PC-9 (cell line): ENCODE measurements at regions not wholly inside any gene's neighbourhood (a gene's known extent, or its start where the extent isn't known, plus 50 kb on each side); places are given as distances from the start of the nearest gene placed in this dataset.

ENCODE experiments used
- BruUV-seq: library from RNA; stranded (reverse); fragments of 400-500 nt; replicated peaks from 2 replicates; lab custom pipeline; 2021; lab: Mats Ljungman, UMichigan
- CTCF ChIA-PET: fragments of 300-600 bp; sonication (Branson Sonifier 250); formaldehyde crosslinking; loops from one replicate; lab custom pipeline; 2022; ENCODE audit warnings: antibody characterized with exemption; lab: Charles Lee
- POLR2A ChIA-PET: fragments of 300-600 bp; sonication (Branson Sonifier 250); formaldehyde crosslinking; loops from one replicate; lab custom pipeline; 2022; ENCODE audit warnings: antibody characterized with exemption; ENCODE audit not compliant: unreplicated experiment; lab: Charles Lee
- DNase-seq, 2 experiments: peaks; one replicate each; pipeline versions ENCODE4 v3.0.0 to v3.0.0-alpha.2; 2015 to 2022; ENCODE audit warnings: mixed read lengths in 1 of 2
- H2AFZ ChIP-seq: fragments of 200-600 bp; sonication (generic); 2 replicates; pipeline ENCODE4 v1.8.1; 2017; ENCODE audit warnings: antibody characterized with exemption
- H3F3A ChIP-seq: fragments of 200-600 bp; sonication (generic); 2 replicates; pipeline ENCODE4 v1.8.1; 2017; ENCODE audit warnings: antibody characterized with exemption, mild to moderate bottlenecking, low read depth; ENCODE audit not compliant: insufficient read depth
- H3K27ac ChIP-seq: fragments of 200-600 bp; sonication (generic); 2 replicates; pipeline ENCODE4 v1.6.1; 2016; ENCODE audit warnings: mixed run types
- H3K27me3 ChIP-seq: fragments of 200-600 bp; sonication (generic); 2 replicates; pipeline ENCODE4 v1.6.1; 2016; ENCODE audit warnings: low read depth, mixed run types; ENCODE audit not compliant: insufficient read depth
- H3K36me3 ChIP-seq: fragments of 200-600 bp; sonication (generic); 2 replicates; pipeline ENCODE4 v1.6.1; 2016; ENCODE audit warnings: low read depth, mixed run types
- H3K4me1 ChIP-seq: fragments of 200-600 bp; sonication (generic); replicated peaks from 2 replicates; pipeline ENCODE4 v1.6.1; 2016; ENCODE audit warnings: mixed run types; ENCODE audit not compliant: insufficient read depth
- H3K4me2 ChIP-seq: fragments of 200-600 bp; sonication (generic); 2 replicates; pipeline ENCODE4 v1.6.1; 2017; ENCODE audit warnings: mixed run types
- H3K4me3 ChIP-seq: fragments of 200-600 bp; sonication (generic); 2 replicates; pipeline ENCODE4 v1.6.1; 2016; ENCODE audit warnings: mixed run types
- H3K79me2 ChIP-seq: fragments of 200-600 bp; sonication (generic); 2 replicates; pipeline ENCODE4 v1.6.1; 2017; ENCODE audit warnings: low read depth, mixed run types
- H3K9me2 ChIP-seq: fragments of 200-600 bp; sonication (generic); 2 replicates; pipeline ENCODE4 v1.8.1; 2017; ENCODE audit warnings: mild to moderate bottlenecking; ENCODE audit not compliant: insufficient read depth
- H3K9me3 ChIP-seq: fragments of 200-600 bp; sonication (generic); 2 replicates; pipeline ENCODE4 v1.8.1; 2016; ENCODE audit warnings: low read depth; ENCODE audit not compliant: insufficient read depth
- H4K20me1 ChIP-seq: fragments of 200-600 bp; sonication (generic); 2 replicates; pipeline ENCODE4 v1.8.1; 2017; ENCODE audit not compliant: insufficient read depth
- EZH2 ChIP-seq: fragments of 200-600 bp; sonication (generic); IDR thresholded peaks from 2 replicates; pipeline ENCODE4 v1.8.0; 2017; ENCODE audit warnings: antibody characterized with exemption, low read depth
- intact Hi-C: fragments of 100-400 bp; cut with micrococcal nuclease; formaldehyde crosslinking; loops from one replicate; pipeline ENCODE4 v1.10.0; 2022; ENCODE audit not compliant: unreplicated experiment
- TF ChIP-seq, protein P1 (sequence below): fragments of 200-600 bp; sonication (generic); conservative IDR thresholded peaks from 2 replicates; pipeline ENCODE4 v1.6.1; 2017; ENCODE audit warnings: mixed run types, antibody characterized with exemption, mild to moderate bottlenecking, moderate library complexity

DNA sequence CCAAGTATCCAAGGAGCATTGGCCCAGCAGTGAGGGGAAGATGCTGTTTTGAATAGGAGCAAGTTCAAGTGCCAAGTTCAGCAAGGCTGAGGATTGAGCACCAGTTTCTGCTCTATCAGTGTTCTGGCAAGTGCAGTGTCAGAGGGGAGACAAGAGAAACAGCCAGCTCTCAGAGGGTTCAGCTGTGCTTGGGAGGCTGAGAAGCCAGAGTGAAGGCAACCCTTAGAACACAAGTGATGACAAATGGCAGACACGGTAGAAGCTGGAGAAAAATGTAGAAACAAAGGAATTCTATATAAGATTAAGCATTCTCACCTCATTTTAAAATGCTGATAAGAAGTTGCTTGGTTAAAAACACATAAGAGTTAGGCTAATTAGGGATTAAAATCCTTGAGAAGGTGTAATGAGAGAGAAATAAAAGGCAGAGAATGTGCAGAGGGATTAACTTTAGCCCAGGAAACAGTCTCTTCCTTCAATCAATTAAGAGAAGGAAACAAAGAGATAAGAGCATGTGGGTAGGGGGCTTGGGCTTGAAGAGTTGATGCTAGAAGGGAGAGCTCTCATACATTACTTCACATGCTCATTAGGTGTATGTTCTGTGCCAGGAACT is 475.4 kb downstream of the AJAP1 start:
- Histone ChIP-seq H3K27ac (no peak overlapping the region), H3K4me3 (no peak overlapping the region), H4K20me1 (no peaks in the 10 kb centered on the region), H3K9me3 (no peaks in the 10 kb centered on the region), H3F3A (no peaks in the 10 kb centered on the region), H3K9me2 (no peaks in the 10 kb centered on the region), H3K79me2 (no peaks in the 10 kb centered on the region), H2AFZ (no peak overlapping the region), H3K4me1 (no peaks in the 10 kb centered on the region), H3K27me3 (0 out of 2 replicates have a peak, but pooled peaks cover 4% of the 10 kb centered on the region), H3K4me2 (no peak overlapping the region), H3K36me3 (no peaks in the 10 kb centered on the region)
- no TSS peak for BruUV-seq
- intact Hi-C loops = no loop called here
- CTCF ChIA-PET = no interaction called here
- no peak for DNase-seq
- TF ChIP-seq, protein P1, sequence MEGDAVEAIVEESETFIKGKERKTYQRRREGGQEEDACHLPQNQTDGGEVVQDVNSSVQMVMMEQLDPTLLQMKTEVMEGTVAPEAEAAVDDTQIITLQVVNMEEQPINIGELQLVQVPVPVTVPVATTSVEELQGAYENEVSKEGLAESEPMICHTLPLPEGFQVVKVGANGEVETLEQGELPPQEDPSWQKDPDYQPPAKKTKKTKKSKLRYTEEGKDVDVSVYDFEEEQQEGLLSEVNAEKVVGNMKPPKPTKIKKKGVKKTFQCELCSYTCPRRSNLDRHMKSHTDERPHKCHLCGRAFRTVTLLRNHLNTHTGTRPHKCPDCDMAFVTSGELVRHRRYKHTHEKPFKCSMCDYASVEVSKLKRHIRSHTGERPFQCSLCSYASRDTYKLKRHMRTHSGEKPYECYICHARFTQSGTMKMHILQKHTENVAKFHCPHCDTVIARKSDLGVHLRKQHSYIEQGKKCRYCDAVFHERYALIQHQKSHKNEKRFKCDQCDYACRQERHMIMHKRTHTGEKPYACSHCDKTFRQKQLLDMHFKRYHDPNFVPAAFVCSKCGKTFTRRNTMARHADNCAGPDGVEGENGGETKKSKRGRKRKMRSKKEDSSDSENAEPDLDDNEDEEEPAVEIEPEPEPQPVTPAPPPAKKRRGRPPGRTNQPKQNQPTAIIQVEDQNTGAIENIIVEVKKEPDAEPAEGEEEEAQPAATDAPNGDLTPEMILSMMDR = no peak
- POLR2A ChIA-PET = no interaction called here

DNA sequence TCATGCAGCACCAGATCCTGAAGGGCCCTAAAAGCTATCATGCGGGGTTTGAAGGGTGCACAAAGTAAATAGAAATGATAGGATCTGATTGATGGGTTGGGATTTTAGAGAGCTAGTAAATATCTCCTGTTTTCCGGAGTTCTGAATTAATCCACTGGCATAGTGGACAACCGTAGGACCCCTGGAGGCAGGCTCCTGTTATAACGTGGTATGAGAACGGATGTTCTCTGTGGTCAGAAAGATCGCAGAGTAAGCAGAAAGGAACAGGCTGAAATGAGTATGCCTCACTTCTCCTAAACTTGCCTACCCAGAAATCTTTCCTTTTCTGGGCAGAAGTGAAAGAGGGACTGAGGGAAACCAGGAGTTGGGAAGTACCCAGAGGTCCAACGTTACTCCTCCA is 470.8 kb downstream of the AJAP1 start:
- no peak overlapping the region for H2AFZ ChIP-seq
- H3K36me3 ChIP-seq = no peaks in the 10 kb centered on the region
- intact Hi-C loops = no loop called here
- TF ChIP-seq, protein P1 = no peak
- TF ChIP-seq EZH2 = no peak
- no peak overlapping the region for H3K4me2 ChIP-seq
- H3K9me3 ChIP-seq = no peaks in the 10 kb centered on the region
- H3K27me3 ChIP-seq = no peaks in the 10 kb centered on the region
- no peak overlapping the region for H3K27ac ChIP-seq
- BruUV-seq = no TSS peak
- H3K4me1 ChIP-seq = no peaks in the 10 kb centered on the region
- H3K4me3 ChIP-seq = no peak overlapping the region
- no peaks in the 10 kb centered on the region for H4K20me1 ChIP-seq
- no peak for DNase-seq
- CTCF ChIA-PET = no interaction called here
- H3K9me2 ChIP-seq = no peaks in the 10 kb centered on the region
- no peaks in the 10 kb centered on the region for H3F3A ChIP-seq
- H3K79me2 ChIP-seq = no peaks in the 10 kb centered on the region
- POLR2A ChIA-PET = no interaction called here

DNA sequence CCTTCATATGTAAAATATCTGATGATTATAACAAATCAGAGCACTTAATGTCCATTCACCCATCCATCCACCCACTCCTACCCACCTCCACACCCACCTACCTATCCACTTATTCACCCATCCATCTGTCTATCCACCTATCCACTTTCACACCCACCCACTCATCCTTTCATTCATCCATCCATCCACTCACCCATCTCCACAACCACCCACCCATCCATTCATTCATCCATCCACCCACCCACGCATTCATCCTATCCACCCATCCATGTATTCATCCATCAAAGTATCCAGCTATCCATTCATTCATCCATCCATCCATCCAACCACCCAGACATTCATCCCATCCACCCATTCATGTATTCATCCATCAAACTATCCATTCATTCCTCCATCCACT is 466.1 kb downstream of the AJAP1 start:
- H2AFZ ChIP-seq = no peak overlapping the region
- intact Hi-C loops = no loop called here
- TF ChIP-seq, protein P1 = no peak
- TF ChIP-seq EZH2 = no peak
- no peaks in the 10 kb centered on the region for H3K36me3 ChIP-seq
- no peaks in the 10 kb centered on the region for H4K20me1 ChIP-seq
- H3K27me3 ChIP-seq = peaks cover 7% of the 10 kb centered on the region; the same call in 1 of the 2 replicates
- CTCF ChIA-PET = no interaction called here
- BruUV-seq = no TSS peak
- no peaks in the 10 kb centered on the region for H3F3A ChIP-seq
- POLR2A ChIA-PET = no interaction called here
- H3K4me2 ChIP-seq = no peak overlapping the region
- H3K9me3 ChIP-seq = no peaks in the 10 kb centered on the region
- no peak overlapping the region for H3K27ac ChIP-seq
- no peaks in the 10 kb centered on the region for H3K9me2 ChIP-seq
- H3K4me3 ChIP-seq = no peak overlapping the region
- H3K4me1 ChIP-seq = no peaks in the 10 kb centered on the region
- no peaks in the 10 kb centered on the region for H3K79me2 ChIP-seq
- no peak for DNase-seq
